C1 segment of cervical spinal cord (tissue), 14 donors: ENCODE measurements at regions not wholly inside any gene's neighbourhood (a gene's known extent, or its start where the extent isn't known, plus 50 kb on each side); places are given as distances from the start of the nearest gene placed in this dataset.

Experiments used
- DNase-seq, 14 donors: peaks; one replicate each; lab custom pipeline; 2025; lab: John Stamatoyannopoulos, UW

- no peak for DNase-seq
Observed at GRCh38 chr4:3831529-3832150, 65.5 kb downstream of the ADRA2C start.

- no peak for DNase-seq
Observed at GRCh38 chr4:3832536-3833220, 66.5 kb downstream of the ADRA2C start.

- DNase-seq: no peak
Observed at GRCh38 chr4:3833326-3833989, 67.3 kb downstream of the ADRA2C start.

- no peak for DNase-seq
Observed at GRCh38 chr4:3834186-3834662, 68.0 kb downstream of the ADRA2C start.

GRCh38 chr4:3834663-3835521 lies 68.7 kb downstream of the ADRA2C start:
- DNase-seq: no peak

GRCh38 chr4:3835527-3836405 lies 69.6 kb downstream of the ADRA2C start:
- DNase-seq: no peak

GRCh38 chr4:3836406-3836755 lies 70.2 kb downstream of the ADRA2C start:
- no peak for DNase-seq

- no peak for DNase-seq
Observed at GRCh38 chr4:3836756-3837601, 70.8 kb downstream of the ADRA2C start.

- no peak for DNase-seq
Observed at GRCh38 chr4:3838437-3839380, 72.5 kb downstream of the ADRA2C start.

GRCh38 chr4:3845094-3845743 lies 79.0 kb downstream of the ADRA2C start:
- DNase-seq: no peak

GRCh38 chr4:3845744-3846429 lies 79.7 kb downstream of the ADRA2C start:
- no peak for DNase-seq

- no peak for DNase-seq
Observed at GRCh38 chr4:3847211-3847940, 81.2 kb downstream of the ADRA2C start.

GRCh38 chr4:3848323-3848722 lies 82.1 kb downstream of the ADRA2C start:
- no peak for DNase-seq

- no peak for DNase-seq
Observed at GRCh38 chr4:3849140-3849539, 83.0 kb downstream of the ADRA2C start.

- no peak for DNase-seq
Observed at GRCh38 chr4:3850128-3850527, 83.9 kb downstream of the ADRA2C start.

- DNase-seq: no peak
Observed at GRCh38 chr4:3851211-3851610, 85.0 kb downstream of the ADRA2C start.

GRCh38 chr4:3851881-3852280 lies 85.7 kb downstream of the ADRA2C start:
- peak in 1 of 14 donors; percentile 30 for DNase-seq
